GM19238 (cell line): ENCODE measurements at regions not wholly inside any gene's neighbourhood (a gene's known extent, or its start where the extent isn't known, plus 50 kb on each side); places are given as distances from the start of the nearest gene placed in this dataset.

Experiments used
- DNase-seq: peaks from one replicate; pipeline ENCODE4 v3.0.0; 2011; ENCODE audit warnings: low spot score; ENCODE audit not compliant: insufficient read length

- no peak for DNase-seq
These were observed 158.1 kb downstream of the RBFOX3 start for GRCh38 chr17:79452706-79453105.

DNA sequence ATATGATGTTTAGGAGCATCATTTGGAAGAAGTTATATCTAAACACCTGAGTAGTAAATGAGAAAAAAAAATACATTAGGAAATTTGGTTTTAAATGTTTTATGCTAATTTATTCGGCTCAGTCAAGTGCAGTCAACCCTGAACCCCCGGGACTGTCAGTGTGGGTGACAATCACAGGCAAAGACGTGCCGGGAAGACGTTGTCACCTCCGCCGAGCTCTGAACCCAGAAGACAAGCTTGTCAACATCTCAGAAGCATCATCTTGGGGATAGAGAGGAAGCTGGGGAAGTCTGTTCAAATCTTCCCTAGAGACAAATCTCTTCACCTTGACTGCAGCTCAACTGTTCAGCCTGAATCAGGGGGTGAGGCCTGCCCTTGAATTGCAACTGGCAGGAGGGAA, 159.7 kb downstream of the RBFOX3 start:
- no peak for DNase-seq

GRCh38 chr17:79446399-79447009, 164.3 kb downstream of the RBFOX3 start:
- no peak for DNase-seq

DNA sequence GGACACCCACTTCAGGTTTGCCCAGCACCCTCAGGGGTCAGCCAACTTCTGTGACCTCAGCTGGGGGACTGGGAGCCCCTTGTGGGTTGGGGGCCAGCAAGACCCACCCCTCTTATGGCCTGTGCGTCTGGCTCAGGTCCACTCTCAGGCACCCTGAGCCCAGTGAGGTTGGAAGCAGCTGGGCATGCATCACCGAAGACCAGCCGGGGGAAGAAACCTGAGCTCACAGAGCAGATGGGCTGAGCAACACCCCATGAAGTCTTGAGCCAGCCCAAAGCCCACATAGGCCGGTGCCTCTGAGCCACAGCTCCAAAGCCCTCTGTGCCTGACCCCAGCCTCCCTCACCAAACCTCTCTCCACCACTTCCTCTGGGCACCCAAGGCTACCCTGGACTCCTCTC, 166.7 kb downstream of the RBFOX3 start:
- no peak for DNase-seq

- DNase-seq: no peak
These were observed 167.8 kb downstream of the RBFOX3 start for GRCh38 chr17:79443026-79443425.

GRCh38 chr17:79441356-79442160, 169.3 kb downstream of the RBFOX3 start:
- DNase-seq: no peak

DNA sequence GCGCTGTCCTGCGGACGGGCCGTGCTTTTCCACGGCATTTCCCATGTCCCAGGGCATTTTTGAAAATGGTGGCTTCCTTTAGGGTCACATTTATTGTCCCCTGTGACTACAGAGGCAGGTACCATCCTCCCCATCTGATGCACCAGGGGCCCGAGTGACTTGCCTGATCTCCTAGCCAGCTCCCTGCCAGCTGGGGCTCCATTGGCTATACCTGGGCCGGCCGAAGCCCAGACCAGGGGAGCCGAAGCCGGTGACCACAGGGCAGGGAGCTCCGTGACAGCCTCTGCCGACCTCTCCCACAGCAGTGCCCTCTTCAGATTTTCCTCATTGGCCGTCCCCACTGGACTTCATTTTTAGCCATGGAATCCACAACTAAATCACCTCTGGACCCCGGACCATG, 170.6 kb downstream of the RBFOX3 start:
- no peak for DNase-seq

DNA sequence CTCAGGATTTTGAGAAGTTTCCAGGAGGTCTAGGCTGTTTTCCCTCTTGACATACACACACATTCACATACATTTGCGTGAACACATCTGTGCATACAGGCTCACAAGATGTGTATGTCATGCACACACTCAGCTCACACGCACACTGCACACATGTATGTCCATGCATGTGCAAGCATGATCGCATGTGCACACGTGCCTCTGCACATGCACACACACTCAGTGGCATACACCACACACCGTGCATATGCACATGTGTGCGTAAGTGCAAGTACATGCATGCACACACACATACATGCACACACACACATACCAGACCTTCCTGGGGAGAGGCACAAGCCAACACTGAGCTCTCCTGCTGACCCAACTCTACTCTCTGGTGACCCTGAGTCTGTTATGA, 171.4 kb downstream of the RBFOX3 start:
- no peak for DNase-seq

- no peak for DNase-seq
These were observed 172.1 kb downstream of the RBFOX3 start for GRCh38 chr17:79438546-79439334.

DNA sequence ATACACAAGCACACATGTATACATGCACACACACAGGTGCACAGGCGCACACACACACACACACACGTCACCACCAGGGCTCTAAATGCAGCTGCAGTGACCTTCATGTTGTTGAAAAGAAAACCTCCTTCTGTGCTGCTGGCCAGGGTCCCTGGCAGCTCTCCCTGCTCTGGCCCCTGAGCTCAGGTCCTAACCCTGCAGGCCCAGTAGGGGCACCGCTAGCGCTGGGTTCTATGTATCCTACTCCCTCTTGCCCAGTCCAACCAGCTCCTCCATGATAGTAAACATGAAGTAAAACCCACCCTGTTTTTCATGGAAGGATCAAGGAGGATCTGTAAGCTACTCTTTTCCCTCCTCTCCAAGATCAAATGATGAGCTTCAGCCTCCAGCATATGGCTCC, 172.8 kb downstream of the RBFOX3 start:
- DNase-seq: no peak

GRCh38 chr17:79437081-79437480, 173.8 kb downstream of the RBFOX3 start:
- no peak for DNase-seq

- DNase-seq: no peak
These were observed 174.9 kb downstream of the RBFOX3 start for GRCh38 chr17:79435962-79436361.

DNA sequence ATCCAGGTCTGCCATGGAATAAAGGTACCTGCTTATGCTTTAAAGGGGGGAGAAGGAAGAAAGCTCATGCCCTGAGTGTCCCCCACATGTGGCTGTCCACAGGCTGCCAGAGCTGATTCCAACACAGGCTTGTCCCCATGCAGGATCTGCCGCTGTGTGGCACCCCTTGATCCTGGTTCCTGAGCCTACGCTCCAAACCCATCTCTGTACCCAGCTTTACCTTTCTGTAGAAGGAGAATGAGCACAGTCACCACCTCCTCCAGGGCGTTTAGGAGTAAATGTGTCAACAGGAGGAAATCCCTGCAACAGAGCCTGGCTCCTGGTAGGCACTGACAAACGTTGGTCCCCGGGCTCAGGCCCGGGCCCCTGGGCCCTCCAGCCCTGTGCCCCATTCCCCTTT, 175.6 kb downstream of the RBFOX3 start:
- no peak for DNase-seq

DNA sequence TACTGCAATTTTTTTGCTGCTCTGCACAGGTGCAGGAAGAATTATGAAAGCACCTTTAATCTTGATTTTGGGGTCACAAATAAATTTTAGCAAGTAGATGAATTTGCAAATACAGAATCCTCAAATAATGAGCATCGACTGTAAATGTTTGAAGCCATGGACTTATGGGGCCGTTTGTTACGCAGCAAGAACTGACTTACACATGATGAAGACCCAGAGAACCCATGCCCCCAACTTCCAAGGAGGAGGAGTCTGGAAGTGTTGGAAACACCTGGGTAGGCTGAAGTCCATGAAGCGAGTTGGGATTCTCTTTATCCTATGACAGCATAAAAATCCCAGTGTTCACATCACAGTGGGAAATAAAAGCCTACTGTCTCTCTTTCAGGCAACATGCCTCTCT, 176.6 kb downstream of the RBFOX3 start:
- no peak for DNase-seq

GRCh38 chr17:79433379-79433778, 177.5 kb downstream of the RBFOX3 start:
- no peak for DNase-seq

DNA sequence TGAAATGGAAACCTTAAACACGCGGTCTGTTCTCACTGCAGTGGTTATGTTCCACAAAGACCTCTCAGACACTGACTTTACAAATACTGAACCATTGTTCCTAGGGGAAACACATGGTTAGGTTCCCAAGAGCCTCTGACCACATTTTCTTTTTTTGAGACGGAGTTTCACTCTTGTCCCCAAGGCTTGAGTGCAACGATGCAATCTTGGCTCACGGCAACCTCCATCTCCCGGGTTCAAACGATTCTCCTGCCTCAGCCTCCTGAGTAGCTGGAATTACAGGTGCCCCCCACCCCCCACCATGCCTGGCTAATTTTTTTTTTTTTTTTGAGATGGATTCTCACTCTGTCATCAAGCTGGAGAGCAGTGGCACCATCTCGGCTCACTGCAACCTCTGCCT, 179.7 kb downstream of the RBFOX3 start:
- DNase-seq: no peak

DNA sequence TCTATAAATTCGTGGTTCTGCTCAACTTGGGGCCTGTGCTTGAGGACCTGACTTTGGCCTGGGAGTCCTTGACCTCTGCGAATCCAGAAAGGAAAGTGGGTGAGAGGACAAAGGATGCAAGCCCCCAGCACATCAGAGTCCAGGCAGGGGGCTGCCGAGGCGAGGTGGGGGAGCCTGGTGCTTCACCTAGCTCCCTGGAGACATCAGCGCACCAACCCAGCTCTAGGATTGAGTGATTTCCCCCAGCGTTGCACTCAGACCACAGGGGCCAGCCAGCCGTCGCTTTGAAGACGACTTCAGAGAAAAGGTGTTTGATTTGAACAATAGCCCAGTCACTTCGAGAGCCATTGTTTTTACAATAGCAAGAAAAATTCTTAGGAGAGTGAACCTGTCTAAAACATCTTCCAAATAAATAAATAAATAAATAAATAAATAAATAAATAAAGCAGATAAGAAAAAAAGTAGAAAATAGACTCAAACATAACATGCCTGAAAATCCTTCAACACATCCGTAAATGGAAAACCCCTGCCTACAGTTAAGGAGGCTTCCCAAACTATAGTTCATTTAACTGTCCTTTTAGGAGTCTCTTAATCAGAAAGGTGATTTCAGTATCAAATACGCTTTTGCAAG, 180.9 kb downstream of the RBFOX3 start:
- no peak for DNase-seq

DNA sequence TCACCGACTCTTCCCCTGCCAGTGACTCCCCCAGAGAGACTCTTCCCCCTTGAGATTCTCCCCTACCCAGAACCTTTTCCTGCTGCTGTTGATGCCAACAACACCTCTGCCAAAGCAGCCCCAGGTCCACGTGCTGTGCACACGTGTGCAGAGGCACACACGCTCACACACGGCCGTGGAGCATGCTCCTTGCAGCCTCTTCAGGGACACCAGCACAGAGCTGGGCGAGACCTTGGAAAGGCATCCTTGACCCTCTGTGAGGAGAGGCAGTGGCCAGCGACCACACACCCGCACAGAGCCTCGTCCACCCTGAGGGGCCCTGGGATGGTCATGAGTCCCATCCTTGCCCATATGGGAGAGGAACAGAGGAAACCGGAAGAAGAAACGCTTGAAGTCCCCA, 181.9 kb downstream of the RBFOX3 start:
- DNase-seq: no peak

- DNase-seq: no peak
These were observed 183.0 kb downstream of the RBFOX3 start for GRCh38 chr17:79427621-79428539.

- no peak for DNase-seq
These were observed 185.2 kb downstream of the RBFOX3 start for GRCh38 chr17:79425686-79426085.
